ENCODE measurements at regions not wholly inside any gene's neighbourhood (a gene's known extent, or its start where the extent isn't known, plus 50 kb on each side); places are given as distances from the start of the nearest gene placed in this dataset.

GRCh38 chr10:1957057-1957456 is 219.7 kb upstream of the ADARB2 start:
- H3K27me3 ChIP-seq (replicated peaks in 1 of 7): no peaks in the 10 kb centered on the region
- TF ChIP-seq POLR2AphosphoS5 (IDR thresholded peaks at IDR 0.05) (no peak), CTCF (IDR thresholded peaks at IDR 0.05 in 8 of 11, conservative IDR thresholded peaks at IDR 0.05 in 3 of 11) (no peak), POLR2A (IDR thresholded peaks at IDR 0.05) (no peak)
- no peaks in the 10 kb centered on the region for H3K4me1 ChIP-seq
- no peaks in the 10 kb centered on the region for H3K36me3 ChIP-seq
- H3K27ac ChIP-seq: no peak overlapping the region
- H3K9me3 ChIP-seq: peaks cover 0 to 7% (median 0%) of the 10 kb centered on the region in 8 donors
- no peak for DNase-seq
- WGBS, 5 donors: 16 to 26% (median 17%) methylated on average over 4 of the region's 4 CpGs
- H3K4me3 ChIP-seq: no peak overlapping the region
- intact Hi-C loops (cut with DNase I; ENCODE audit: low total_unique reads): no loop called here

- H3K27ac ChIP-seq: no peak overlapping the region
- WGBS, 5 donors: 84 to 90% (median 85%) methylated on average over 3 of the region's 3 CpGs
- no peaks in the 10 kb centered on the region for H3K36me3 ChIP-seq
- no peak for DNase-seq
- H3K9me3 ChIP-seq: peaks cover 0 to 7% (median 0%) of the 10 kb centered on the region in 8 donors
- intact Hi-C loops (cut with DNase I; ENCODE audit: low total_unique reads): no loop called here
- no peak overlapping the region for H3K4me3 ChIP-seq
- no peaks in the 10 kb centered on the region for H3K4me1 ChIP-seq
- TF ChIP-seq CTCF (IDR thresholded peaks at IDR 0.05 in 8 of 11, conservative IDR thresholded peaks at IDR 0.05 in 3 of 11) (no peak), POLR2A (IDR thresholded peaks at IDR 0.05) (no peak), POLR2AphosphoS5 (IDR thresholded peaks at IDR 0.05) (no peak)
- no peaks in the 10 kb centered on the region for H3K27me3 ChIP-seq (replicated peaks in 1 of 7)
Observed at GRCh38 chr10:1954300-1954699, 217.0 kb upstream of the ADARB2 start.

GRCh38 chr10:1952126-1953095 is 215.1 kb upstream of the ADARB2 start:
- Histone ChIP-seq H3K4me1 (no peaks in the 10 kb centered on the region), H3K9me3 (peaks cover 0 to 7% (median 0%) of the 10 kb centered on the region in 8 donors), H3K27me3 (replicated peaks in 1 of 7) (no peaks in the 10 kb centered on the region), H3K36me3 (no peaks in the 10 kb centered on the region), H3K27ac (no peak overlapping the region), H3K4me3 (no peak overlapping the region)
- 91 to 95% (median 92%) methylated on average over 55 of the region's 55 CpGs for WGBS, 5 donors
- no peak for DNase-seq
- TF ChIP-seq POLR2AphosphoS5 (IDR thresholded peaks at IDR 0.05) (no peak), CTCF (IDR thresholded peaks at IDR 0.05 in 8 of 11, conservative IDR thresholded peaks at IDR 0.05 in 3 of 11) (no peak), POLR2A (IDR thresholded peaks at IDR 0.05) (no peak)
- intact Hi-C loops (cut with DNase I; ENCODE audit: low total_unique reads): no loop called here

- Histone ChIP-seq H3K4me3 (no peak overlapping the region), H3K4me1 (no peaks in the 10 kb centered on the region), H3K9me3 (peaks cover 0 to 7% (median 0%) of the 10 kb centered on the region in 8 donors), H3K27me3 (replicated peaks in 1 of 7) (no peaks in the 10 kb centered on the region), H3K36me3 (no peaks in the 10 kb centered on the region), H3K27ac (no peak overlapping the region)
- intact Hi-C loops (cut with DNase I; ENCODE audit: low total_unique reads): no loop called here
- TF ChIP-seq CTCF (IDR thresholded peaks at IDR 0.05 in 8 of 11, conservative IDR thresholded peaks at IDR 0.05 in 3 of 11) (no peak), POLR2A (IDR thresholded peaks at IDR 0.05) (no peak), POLR2AphosphoS5 (IDR thresholded peaks at IDR 0.05) (no peak)
- WGBS, 5 donors: 79 to 85% (median 82%) methylated on average over 7 of the region's 7 CpGs
- no peak for DNase-seq
Observed at GRCh38 chr10:1950803-1951495, 213.6 kb upstream of the ADARB2 start.

Data from spleen (tissue), 11 donors.